GM06990 (cell line): ENCODE measurements at regions not wholly inside any gene's neighbourhood (a gene's known extent, or its start where the extent isn't known, plus 50 kb on each side); places are given as distances from the start of the nearest gene placed in this dataset.

Source experiments
- DNase-seq: peaks from one replicate; pipeline ENCODE4 v3.0.0-alpha.2; 2011; ENCODE audit not compliant: insufficient read length; ENCODE audit errors: extremely low read depth
- H3K27me3 ChIP-seq: replicated peaks from 2 replicates; pipeline ENCODE4 v1.6.0; 2011; ENCODE audit warnings: low read length; ENCODE audit not compliant: control insufficient read depth, insufficient read depth
- H3K36me3 ChIP-seq: 2 replicates; pipeline ENCODE4 v1.5.1; 2011; ENCODE audit warnings: low read length; ENCODE audit not compliant: control insufficient read depth, insufficient read depth
- H3K4me3 ChIP-seq: replicated peaks from 2 replicates; pipeline ENCODE4 v1.5.1; 2011; ENCODE audit warnings: low read depth, mild to moderate bottlenecking, control low read depth, low read length
- TF ChIP-seq, protein P1 (sequence below): IDR thresholded peaks from 2 replicates; pipeline ENCODE4 v1.5.1; 2011; ENCODE audit warnings: low read length, control low read depth, mild to moderate bottlenecking, inconsistent platforms; ENCODE audit not compliant: insufficient read depth, poor library complexity, severe bottlenecking

DNA sequence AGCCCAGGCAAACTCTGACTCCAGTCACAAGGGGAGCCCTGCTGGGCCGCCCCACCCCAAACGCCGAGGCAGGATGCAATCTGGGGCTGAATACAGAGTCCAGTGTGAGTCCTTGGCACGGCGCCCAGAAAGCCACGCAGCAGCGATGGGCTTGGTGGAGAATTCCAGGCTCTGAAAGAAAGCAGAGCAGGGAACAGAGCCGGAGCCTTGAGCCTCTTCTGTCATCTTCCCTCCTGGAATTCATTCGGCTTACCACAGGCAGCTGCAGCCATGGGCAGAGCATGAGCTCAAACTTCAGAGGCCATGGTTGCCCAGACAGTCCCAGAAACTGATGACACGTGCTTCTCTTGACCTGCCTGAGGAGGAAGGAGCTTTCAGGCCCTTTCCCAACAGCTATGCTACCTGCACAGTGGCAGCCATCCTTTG, 441.1 kb upstream of the JARID2 start:
- no peaks in the 10 kb centered on the region for H3K27me3 ChIP-seq
- no peak for DNase-seq
- TF ChIP-seq, protein P1, sequence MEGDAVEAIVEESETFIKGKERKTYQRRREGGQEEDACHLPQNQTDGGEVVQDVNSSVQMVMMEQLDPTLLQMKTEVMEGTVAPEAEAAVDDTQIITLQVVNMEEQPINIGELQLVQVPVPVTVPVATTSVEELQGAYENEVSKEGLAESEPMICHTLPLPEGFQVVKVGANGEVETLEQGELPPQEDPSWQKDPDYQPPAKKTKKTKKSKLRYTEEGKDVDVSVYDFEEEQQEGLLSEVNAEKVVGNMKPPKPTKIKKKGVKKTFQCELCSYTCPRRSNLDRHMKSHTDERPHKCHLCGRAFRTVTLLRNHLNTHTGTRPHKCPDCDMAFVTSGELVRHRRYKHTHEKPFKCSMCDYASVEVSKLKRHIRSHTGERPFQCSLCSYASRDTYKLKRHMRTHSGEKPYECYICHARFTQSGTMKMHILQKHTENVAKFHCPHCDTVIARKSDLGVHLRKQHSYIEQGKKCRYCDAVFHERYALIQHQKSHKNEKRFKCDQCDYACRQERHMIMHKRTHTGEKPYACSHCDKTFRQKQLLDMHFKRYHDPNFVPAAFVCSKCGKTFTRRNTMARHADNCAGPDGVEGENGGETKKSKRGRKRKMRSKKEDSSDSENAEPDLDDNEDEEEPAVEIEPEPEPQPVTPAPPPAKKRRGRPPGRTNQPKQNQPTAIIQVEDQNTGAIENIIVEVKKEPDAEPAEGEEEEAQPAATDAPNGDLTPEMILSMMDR = no peak
- H3K4me3 ChIP-seq = no peak overlapping the region
- H3K36me3 ChIP-seq = no peaks in the 10 kb centered on the region

DNA sequence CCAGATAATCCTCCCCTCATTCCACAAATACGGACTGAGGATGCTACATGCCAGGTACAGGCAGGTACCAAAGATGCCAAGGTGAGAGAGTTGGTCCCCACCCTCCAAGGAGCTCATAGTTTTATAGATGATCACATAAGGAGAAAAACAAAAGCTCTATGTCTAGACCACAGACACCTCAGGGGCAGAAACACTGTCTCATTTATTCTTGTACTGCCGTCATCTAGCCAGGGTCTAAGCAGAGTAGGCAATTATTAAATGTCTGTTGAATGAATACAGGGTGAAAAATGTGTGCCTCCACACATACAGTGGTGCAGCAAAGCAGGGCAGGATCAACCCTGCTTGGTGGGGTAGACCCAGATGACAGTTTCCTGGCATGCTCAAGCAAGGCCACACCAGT, 439.8 kb upstream of the JARID2 start:
- Histone ChIP-seq H3K4me3 (no peak overlapping the region), H3K27me3 (no peaks in the 10 kb centered on the region), H3K36me3 (no peaks in the 10 kb centered on the region)
- TF ChIP-seq, protein P1 = no peak
- DNase-seq = no peak

DNA sequence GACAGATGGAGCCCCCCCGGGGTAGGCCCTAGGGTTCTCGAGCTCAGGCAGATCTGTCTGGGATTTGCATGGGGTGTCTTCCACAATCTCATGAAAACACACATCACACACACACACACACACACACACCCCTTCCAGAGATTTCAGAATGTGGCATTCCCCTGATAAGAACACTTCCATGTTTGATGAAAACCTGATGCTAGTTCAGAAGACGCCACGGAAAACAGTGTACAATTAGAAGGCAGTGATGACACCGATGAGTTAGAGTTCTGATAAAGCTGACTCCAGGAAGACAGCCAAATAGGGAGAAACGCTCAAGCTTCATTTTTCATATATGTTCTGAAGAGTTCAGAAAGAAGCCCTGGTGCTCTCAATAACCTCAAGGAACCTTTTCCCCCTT, 438.7 kb upstream of the JARID2 start:
- Histone ChIP-seq H3K27me3 (no peaks in the 10 kb centered on the region), H3K4me3 (no peak overlapping the region), H3K36me3 (no peaks in the 10 kb centered on the region)
- DNase-seq = no peak
- TF ChIP-seq, protein P1 = no peak

- TF ChIP-seq, protein P1 = no peak
- no peak for DNase-seq
- H3K36me3 ChIP-seq = no peaks in the 10 kb centered on the region
- H3K4me3 ChIP-seq = no peak overlapping the region
- no peaks in the 10 kb centered on the region for H3K27me3 ChIP-seq
Observed at GRCh38 chr6:14807971-14808370, 437.9 kb upstream of the JARID2 start.

- Histone ChIP-seq H3K36me3 (no peaks in the 10 kb centered on the region), H3K4me3 (no peak overlapping the region), H3K27me3 (no peaks in the 10 kb centered on the region)
- DNase-seq = no peak
- TF ChIP-seq, protein P1 = no peak
Observed at GRCh38 chr6:14810021-14810420, 435.8 kb upstream of the JARID2 start.

DNA sequence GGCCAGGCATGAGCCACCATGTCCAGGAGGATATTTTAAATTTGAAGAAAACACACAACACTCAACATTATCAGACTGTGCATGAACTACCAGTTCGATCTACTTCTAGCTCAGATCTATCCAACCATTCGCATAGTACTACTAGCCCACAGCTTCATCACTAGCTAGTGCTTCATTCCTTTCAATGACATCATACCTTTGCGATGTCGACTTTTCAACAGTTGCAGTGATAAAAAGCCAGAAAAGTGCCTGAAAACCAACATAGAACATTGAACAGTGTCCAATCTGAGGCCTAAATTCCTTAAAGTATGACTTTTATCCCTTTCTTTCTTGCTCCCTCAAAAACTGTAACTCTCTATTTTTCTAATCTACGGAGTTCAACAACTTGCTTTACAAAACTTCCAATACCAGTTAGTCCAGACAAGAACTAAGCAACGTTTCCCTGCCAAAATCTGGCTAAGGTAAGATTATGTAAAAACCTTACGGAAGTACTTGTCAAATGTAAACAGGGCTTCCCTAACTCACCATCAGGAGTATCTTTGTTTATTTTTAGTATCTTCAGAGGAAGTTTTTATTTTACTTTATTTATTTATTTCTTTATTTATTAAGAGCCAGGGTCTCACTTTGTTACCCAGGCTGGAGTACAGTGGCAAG, 434.0 kb upstream of the JARID2 start:
- TF ChIP-seq, protein P1 = no peak
- no peak for DNase-seq
- no peaks in the 10 kb centered on the region for H3K36me3 ChIP-seq

More for the DNA sequence above, 434.0 kb upstream of the JARID2 start:
- no peak overlapping the region for H3K4me3 ChIP-seq
- H3K27me3 ChIP-seq = no peaks in the 10 kb centered on the region
